WTC11 (cell line): ENCODE measurements at regions not wholly inside any gene's neighbourhood (a gene's known extent, or its start where the extent isn't known, plus 50 kb on each side); places are given as distances from the start of the nearest gene placed in this dataset.

Source experiments
- ATAC-seq: fragments of 200-7000 bp; cut with Tn5 transposase; 2 replicates; pipeline ENCODE4 v1.10.0; 2021; ENCODE audit warnings: mild to moderate bottlenecking, moderate library complexity
- CTCF ChIA-PET: fragments of 300-600 bp; sonication (Branson Sonifier 250); formaldehyde crosslinking; loops from one replicate; lab custom pipeline; 2021; ENCODE audit warnings: antibody characterized with exemption; lab: Charles Lee
- POLR2A ChIA-PET: fragments of 350-600 bp; sonication (Branson Sonifier 250); formaldehyde crosslinking; loops from one replicate; lab custom pipeline; 2021; ENCODE audit warnings: antibody characterized with exemption; lab: Charles Lee
- DNase-seq: peaks from one replicate; pipeline ENCODE4 v3.0.0; 2021; ENCODE audit warnings: low spot score
- H3K27ac Mint-ChIP-seq: 2 replicates; pipeline ENCODE4 v1.8.0; 2021; ENCODE audit warnings: mixed read lengths
- H3K27me3 Mint-ChIP-seq: 2 replicates; pipeline ENCODE4 v1.8.0; 2021; ENCODE audit warnings: low read depth, mild to moderate bottlenecking, moderate library complexity, mixed read lengths
- H3K36me3 Mint-ChIP-seq: 2 replicates; pipeline ENCODE4 v1.8.0; 2021; ENCODE audit warnings: mixed read lengths
- H3K4me1 Mint-ChIP-seq: 2 replicates; pipeline ENCODE4 v1.8.0; 2022; ENCODE audit warnings: mixed read lengths
- H3K4me3 Mint-ChIP-seq: 2 replicates; pipeline ENCODE4 v1.8.0; 2021; ENCODE audit warnings: mild to moderate bottlenecking, moderate library complexity, mixed read lengths
- H3K9me3 Mint-ChIP-seq: 2 replicates; pipeline ENCODE4 v1.8.0; 2021; ENCODE audit warnings: mixed read lengths
- ATF2 ChIP-seq: sonication (generic); formaldehyde crosslinking; IDR thresholded peaks from 2 replicates; pipeline ENCODE4 v1.8.1; 2022; ENCODE audit warnings: low read depth, missing genetic modification reagents, borderline replicate concordance
- CBFB ChIP-seq: sonication (generic); formaldehyde crosslinking; IDR thresholded peaks from 2 replicates; pipeline ENCODE4 v1.8.1; 2022; ENCODE audit warnings: mild to moderate bottlenecking, low read depth, missing genetic modification reagents
- CREM ChIP-seq: sonication (generic); formaldehyde crosslinking; IDR thresholded peaks from 2 replicates; pipeline ENCODE4 v1.8.1; 2022; ENCODE audit warnings: mild to moderate bottlenecking, missing genetic modification reagents, moderate library complexity
- E2F5 ChIP-seq: sonication (generic); formaldehyde crosslinking; IDR thresholded peaks from 2 replicates; pipeline ENCODE4 v1.8.1; 2022; ENCODE audit warnings: mild to moderate bottlenecking, moderate library complexity, missing genetic modification reagents
- FOXP1 ChIP-seq: sonication (generic); formaldehyde crosslinking; IDR thresholded peaks from 2 replicates; pipeline ENCODE4 v1.8.0; 2022; ENCODE audit warnings: missing genetic modification reagents, mild to moderate bottlenecking, moderate library complexity, borderline replicate concordance
- JAZF1 ChIP-seq: fragments of 250-450 bp; sonication (Bioruptor Pico); IDR thresholded peaks from 2 replicates; pipeline ENCODE4 v1.9.0; 2021; ENCODE audit warnings: moderate library complexity, mild to moderate bottlenecking, inconsistent platforms
- MYBL2 ChIP-seq: sonication (generic); formaldehyde crosslinking; IDR thresholded peaks from 2 replicates; pipeline ENCODE4 v1.8.1; 2023; ENCODE audit warnings: mild to moderate bottlenecking, moderate library complexity, missing genetic modification reagents
- NFATC4 ChIP-seq: fragments of 250-450 bp; sonication (Bioruptor Pico); IDR thresholded peaks from 2 replicates; pipeline ENCODE4 v1.9.0; 2021; ENCODE audit warnings: mild to moderate bottlenecking
- NR1H2 ChIP-seq: sonication (generic); formaldehyde crosslinking; IDR thresholded peaks from 2 replicates; pipeline ENCODE4 v1.9.0; 2021; ENCODE audit warnings: mild to moderate bottlenecking, moderate library complexity, missing genetic modification reagents
- PRRX2 ChIP-seq: fragments of 250-450 bp; sonication (Bioruptor Pico); IDR thresholded peaks from 2 replicates; pipeline ENCODE4 v1.8.0; 2021; ENCODE audit warnings: mild to moderate bottlenecking
- SOX15 ChIP-seq: fragments of 250-450 bp; sonication (Bioruptor Pico); IDR thresholded peaks from 2 replicates; pipeline ENCODE4 v1.9.0; 2021; ENCODE audit warnings: mild to moderate bottlenecking
- SP1 ChIP-seq: sonication (generic); formaldehyde crosslinking; conservative IDR thresholded peaks from 2 replicates; pipeline ENCODE4 v1.8.1; 2022; ENCODE audit warnings: missing genetic modification reagents
- TCF7 ChIP-seq: sonication (generic); formaldehyde crosslinking; IDR thresholded peaks from 2 replicates; pipeline ENCODE4 v1.8.0; 2022; ENCODE audit warnings: mild to moderate bottlenecking, low read depth, missing genetic modification reagents, moderate library complexity
- TEAD4 ChIP-seq: sonication (generic); formaldehyde crosslinking; IDR thresholded peaks from 2 replicates; pipeline ENCODE4 v1.8.0; 2022; ENCODE audit warnings: mild to moderate bottlenecking, missing genetic modification reagents
- ZNF423 ChIP-seq: fragments of 250-450 bp; sonication (Bioruptor Pico); IDR thresholded peaks from 2 replicates; pipeline ENCODE4 v2.1.2; 2022; ENCODE audit warnings: mild to moderate bottlenecking, moderate library complexity
- ZNF671 ChIP-seq: fragments of 250-450 bp; sonication (Bioruptor Pico); IDR thresholded peaks from 2 replicates; pipeline ENCODE4 v1.8.0; 2021; ENCODE audit warnings: mild to moderate bottlenecking
- TF ChIP-seq, protein P1 (sequence below): fragments of 250-450 bp; sonication (Bioruptor Pico); conservative IDR thresholded peaks from 2 replicates; pipeline ENCODE4 v1.9.0; 2021; ENCODE audit warnings: mild to moderate bottlenecking
- TF ChIP-seq, protein P2 (sequence below): sonication (generic); formaldehyde crosslinking; conservative IDR thresholded peaks from 2 replicates; pipeline ENCODE4 v1.8.1; 2023; ENCODE audit warnings: mild to moderate bottlenecking, low read depth, missing genetic modification reagents, moderate library complexity
- TF ChIP-seq, protein P3 (sequence below): sonication (generic); formaldehyde crosslinking; IDR thresholded peaks from 2 replicates; pipeline ENCODE4 v1.8.0; 2022; ENCODE audit warnings: mild to moderate bottlenecking, missing genetic modification reagents
- TF ChIP-seq, protein P4 (sequence below): fragments of 250-450 bp; sonication (Bioruptor Pico); IDR thresholded peaks from 2 replicates; pipeline ENCODE4 v1.9.0; 2021; ENCODE audit warnings: moderate library complexity, mild to moderate bottlenecking, inconsistent platforms, borderline replicate concordance
- TF ChIP-seq, protein P5 (sequence below): sonication (generic); formaldehyde crosslinking; IDR thresholded peaks from 2 replicates; pipeline ENCODE4 v1.8.0; 2022; ENCODE audit warnings: mild to moderate bottlenecking, missing genetic modification reagents

DNA sequence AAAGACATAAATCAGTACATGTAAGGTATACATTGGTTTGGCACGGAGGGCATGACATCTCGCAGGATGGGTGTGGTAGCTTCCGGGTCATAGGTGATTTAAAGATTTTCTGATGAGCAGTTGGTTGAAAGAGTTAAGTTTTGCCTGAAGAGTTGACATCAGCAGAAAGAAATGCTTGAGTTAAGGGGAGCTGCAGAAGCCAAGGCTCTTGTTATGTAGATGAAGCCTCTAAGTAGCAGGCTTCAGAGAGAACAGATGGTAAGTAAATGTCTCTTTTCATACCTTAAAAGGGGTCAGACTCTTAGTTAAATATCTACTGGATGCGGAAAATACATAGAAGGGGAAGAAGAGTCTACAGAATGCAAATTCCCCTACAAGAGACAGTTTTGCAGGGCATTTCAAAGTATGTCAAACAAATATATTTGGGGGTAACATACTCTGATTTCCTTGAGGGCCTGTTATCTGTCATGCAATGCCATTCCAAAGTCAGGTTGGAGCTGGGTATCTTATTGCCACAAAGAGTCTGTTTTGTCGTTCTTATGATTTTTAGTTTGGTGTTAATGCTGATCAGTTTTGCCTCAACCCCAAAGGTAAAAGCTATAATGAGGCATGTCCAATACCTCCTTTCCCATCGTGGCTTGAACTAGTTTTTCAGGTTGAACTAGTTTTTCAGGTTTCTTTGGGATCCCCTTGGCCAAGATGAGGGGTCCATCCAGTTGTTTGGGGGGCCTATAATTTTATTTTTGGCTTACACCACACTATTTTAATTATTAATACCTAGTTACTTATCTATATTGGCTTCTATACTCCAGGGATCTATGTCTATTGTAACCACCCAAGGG is 67.0 kb downstream of the PTHLH start:
- TF ChIP-seq PRRX2 (CRISPR knock-in tag) (no peak), FOXP1 (CRISPR knock-in tag) (no peak), CBFB (CRISPR knock-in tag) (no peak), ATF2 (CRISPR knock-in tag) (no peak), ZNF423 (no peak), SOX15 (CRISPR knock-in tag) (no peak), TCF7 (CRISPR knock-in tag) (no peak), NR1H2 (no peak), SP1 (CRISPR knock-in tag) (no peak), E2F5 (CRISPR knock-in tag) (no peak), TEAD4 (CRISPR knock-in tag) (no peak)
- TF ChIP-seq, protein P1, sequence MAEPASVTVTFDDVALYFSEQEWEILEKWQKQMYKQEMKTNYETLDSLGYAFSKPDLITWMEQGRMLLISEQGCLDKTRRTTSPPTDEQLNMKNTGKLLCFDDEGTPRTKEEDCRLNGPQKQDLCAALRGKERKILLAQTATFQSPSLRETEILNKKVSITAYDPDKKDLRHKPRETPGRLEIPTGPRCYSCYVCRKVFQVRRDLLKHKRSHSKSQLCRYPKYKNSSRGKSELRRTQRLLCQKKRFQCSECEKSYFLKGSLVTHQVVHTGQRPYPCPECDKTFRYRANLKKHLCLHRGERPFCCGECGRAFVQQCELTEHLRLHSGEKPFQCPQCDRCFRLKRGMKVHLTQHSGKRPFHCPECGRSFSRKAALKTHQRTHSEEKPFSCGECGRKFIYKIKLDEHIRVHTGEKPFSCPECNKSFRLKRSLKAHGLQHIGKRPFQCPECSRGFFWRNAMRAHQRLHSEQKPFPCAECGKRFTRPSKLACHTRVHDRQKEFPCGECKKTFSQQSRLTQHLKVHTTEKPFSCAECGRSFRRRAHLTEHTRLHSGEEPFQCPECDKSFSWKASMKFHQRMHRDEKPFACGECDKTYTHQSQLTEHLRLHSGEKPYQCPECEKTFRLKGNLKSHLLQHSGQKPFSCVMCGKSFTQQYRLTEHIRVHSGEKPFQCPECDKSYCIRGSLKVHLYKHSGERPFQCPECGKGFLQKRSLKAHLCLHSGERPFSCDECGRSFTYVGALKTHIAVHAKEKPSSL (CRISPR knock-in tag), result no peak
- TF ChIP-seq, protein P2, sequence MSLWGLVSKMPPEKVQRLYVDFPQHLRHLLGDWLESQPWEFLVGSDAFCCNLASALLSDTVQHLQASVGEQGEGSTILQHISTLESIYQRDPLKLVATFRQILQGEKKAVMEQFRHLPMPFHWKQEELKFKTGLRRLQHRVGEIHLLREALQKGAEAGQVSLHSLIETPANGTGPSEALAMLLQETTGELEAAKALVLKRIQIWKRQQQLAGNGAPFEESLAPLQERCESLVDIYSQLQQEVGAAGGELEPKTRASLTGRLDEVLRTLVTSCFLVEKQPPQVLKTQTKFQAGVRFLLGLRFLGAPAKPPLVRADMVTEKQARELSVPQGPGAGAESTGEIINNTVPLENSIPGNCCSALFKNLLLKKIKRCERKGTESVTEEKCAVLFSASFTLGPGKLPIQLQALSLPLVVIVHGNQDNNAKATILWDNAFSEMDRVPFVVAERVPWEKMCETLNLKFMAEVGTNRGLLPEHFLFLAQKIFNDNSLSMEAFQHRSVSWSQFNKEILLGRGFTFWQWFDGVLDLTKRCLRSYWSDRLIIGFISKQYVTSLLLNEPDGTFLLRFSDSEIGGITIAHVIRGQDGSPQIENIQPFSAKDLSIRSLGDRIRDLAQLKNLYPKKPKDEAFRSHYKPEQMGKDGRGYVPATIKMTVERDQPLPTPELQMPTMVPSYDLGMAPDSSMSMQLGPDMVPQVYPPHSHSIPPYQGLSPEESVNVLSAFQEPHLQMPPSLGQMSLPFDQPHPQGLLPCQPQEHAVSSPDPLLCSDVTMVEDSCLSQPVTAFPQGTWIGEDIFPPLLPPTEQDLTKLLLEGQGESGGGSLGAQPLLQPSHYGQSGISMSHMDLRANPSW (CRISPR knock-in tag), result no peak
- TF ChIP-seq, protein P3, sequence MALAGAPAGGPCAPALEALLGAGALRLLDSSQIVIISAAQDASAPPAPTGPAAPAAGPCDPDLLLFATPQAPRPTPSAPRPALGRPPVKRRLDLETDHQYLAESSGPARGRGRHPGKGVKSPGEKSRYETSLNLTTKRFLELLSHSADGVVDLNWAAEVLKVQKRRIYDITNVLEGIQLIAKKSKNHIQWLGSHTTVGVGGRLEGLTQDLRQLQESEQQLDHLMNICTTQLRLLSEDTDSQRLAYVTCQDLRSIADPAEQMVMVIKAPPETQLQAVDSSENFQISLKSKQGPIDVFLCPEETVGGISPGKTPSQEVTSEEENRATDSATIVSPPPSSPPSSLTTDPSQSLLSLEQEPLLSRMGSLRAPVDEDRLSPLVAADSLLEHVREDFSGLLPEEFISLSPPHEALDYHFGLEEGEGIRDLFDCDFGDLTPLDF (CRISPR knock-in tag), result no peak
- TF ChIP-seq, all 79 proteins: peak for 0
- ChIA-PET POLR2A (interaction anchor here (1.5 kb wide), 1 partner anchor 126 kb away, joined by 3 read pairs; the partner anchor contains the start of genes KLHL42 and MANSC4), CTCF (no interaction called here)
- no peak overlapping the region for H3K4me3 Mint-ChIP-seq
- peaks cover 28% of the 10 kb centered on the region for H3K9me3 Mint-ChIP-seq
- peaks cover 39% of the 10 kb centered on the region for H3K4me1 Mint-ChIP-seq
- no peak for DNase-seq
- H3K27ac Mint-ChIP-seq, result peak overlapping the region; percentile 54
- ATAC-seq, result peak; percentile 84
- peaks cover 14% of the 10 kb centered on the region for H3K36me3 Mint-ChIP-seq
- H3K27me3 Mint-ChIP-seq, result no peaks in the 10 kb centered on the region; the same call in none of the 2 replicates

DNA sequence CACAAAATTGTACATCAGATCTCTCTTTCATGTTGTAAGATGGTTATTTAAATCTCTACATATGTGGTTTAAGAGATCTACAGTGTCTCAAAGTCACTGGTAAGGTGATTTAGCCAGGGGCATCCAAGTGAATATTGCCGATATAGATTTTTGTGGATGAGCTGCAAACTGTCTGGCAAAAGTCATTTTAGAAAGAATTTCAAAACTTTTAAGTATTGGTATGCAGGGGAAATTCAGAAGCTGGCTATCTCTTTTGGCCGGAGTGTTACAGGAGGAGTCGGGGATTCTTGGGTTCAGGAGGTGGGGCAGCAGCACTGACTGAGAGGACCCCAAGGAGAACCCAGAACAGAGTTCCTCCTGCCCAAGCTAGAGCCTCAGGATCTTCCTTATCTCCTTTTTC is 69.9 kb downstream of the PTHLH start:
- H3K27ac Mint-ChIP-seq, result no peak overlapping the region
- H3K9me3 Mint-ChIP-seq, result peaks cover 24% of the 10 kb centered on the region
- TF ChIP-seq, protein P4, sequence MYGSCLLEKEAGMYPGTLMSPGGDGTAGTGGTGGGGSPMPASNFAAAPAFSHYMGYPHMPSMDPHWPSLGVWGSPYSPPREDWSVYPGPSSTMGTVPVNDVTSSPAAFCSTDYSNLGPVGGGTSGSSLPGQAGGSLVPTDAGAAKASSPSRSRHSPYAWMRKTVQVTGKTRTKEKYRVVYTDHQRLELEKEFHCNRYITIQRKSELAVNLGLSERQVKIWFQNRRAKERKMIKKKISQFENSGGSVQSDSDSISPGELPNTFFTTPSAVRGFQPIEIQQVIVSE (CRISPR knock-in tag), result no peak
- TF ChIP-seq JAZF1 (CRISPR knock-in tag) (no peak), CREM (CRISPR knock-in tag) (no peak), NFATC4 (CRISPR knock-in tag) (no peak), MYBL2 (CRISPR knock-in tag) (no peak), ZNF671 (CRISPR knock-in tag) (no peak)
- TF ChIP-seq, protein P5, sequence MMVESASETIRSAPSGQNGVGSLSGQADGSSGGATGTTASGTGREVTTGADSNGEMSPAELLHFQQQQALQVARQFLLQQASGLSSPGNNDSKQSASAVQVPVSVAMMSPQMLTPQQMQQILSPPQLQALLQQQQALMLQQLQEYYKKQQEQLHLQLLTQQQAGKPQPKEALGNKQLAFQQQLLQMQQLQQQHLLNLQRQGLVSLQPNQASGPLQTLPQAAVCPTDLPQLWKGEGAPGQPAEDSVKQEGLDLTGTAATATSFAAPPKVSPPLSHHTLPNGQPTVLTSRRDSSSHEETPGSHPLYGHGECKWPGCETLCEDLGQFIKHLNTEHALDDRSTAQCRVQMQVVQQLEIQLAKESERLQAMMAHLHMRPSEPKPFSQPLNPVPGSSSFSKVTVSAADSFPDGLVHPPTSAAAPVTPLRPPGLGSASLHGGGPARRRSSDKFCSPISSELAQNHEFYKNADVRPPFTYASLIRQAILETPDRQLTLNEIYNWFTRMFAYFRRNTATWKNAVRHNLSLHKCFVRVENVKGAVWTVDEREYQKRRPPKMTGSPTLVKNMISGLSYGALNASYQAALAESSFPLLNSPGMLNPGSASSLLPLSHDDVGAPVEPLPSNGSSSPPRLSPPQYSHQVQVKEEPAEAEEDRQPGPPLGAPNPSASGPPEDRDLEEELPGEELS (CRISPR knock-in tag), result no peak

More for the DNA sequence above, 69.9 kb downstream of the PTHLH start:
- no peak for ATAC-seq
- ChIA-PET CTCF (no interaction called here), POLR2A (no interaction called here)
- no peak for DNase-seq
- Mint-ChIP-seq H3K4me3 (no peak overlapping the region), H3K27me3 (no peaks in the 10 kb centered on the region; the same call in none of the 2 replicates), H3K36me3 (peaks cover 14% of the 10 kb centered on the region), H3K4me1 (peaks cover 34% of the 10 kb centered on the region)
